Activated naive CD8-positive, alpha-beta T cell treated with anti-CD3 and anti-CD28 coated beads, Interleukin-2, amount 50 U/mL, for 24 hours (primary cell): ENCODE measurements at regions not wholly inside any gene's neighbourhood (a gene's known extent, or its start where the extent isn't known, plus 50 kb on each side); places are given as distances from the start of the nearest gene placed in this dataset.

ENCODE experiments used
- ATAC-seq: fragments of 150-1000 bp; cut with Tn5 transposase; one replicate; pipeline ENCODE4 v1.10.0; 2021
- DNase-seq: peaks from one replicate; pipeline ENCODE4 v3.0.0; 2021
- H3K27ac Mint-ChIP-seq: one replicate; pipeline ENCODE4 v1.8.0; 2021; ENCODE audit warnings: mild to moderate bottlenecking, mixed read lengths
- H3K27me3 Mint-ChIP-seq: one replicate; pipeline ENCODE4 v1.8.0; 2021; ENCODE audit warnings: mixed read lengths
- H3K36me3 Mint-ChIP-seq: one replicate; pipeline ENCODE4 v1.8.0; 2021; ENCODE audit warnings: low read depth, mixed read lengths
- H3K4me1 Mint-ChIP-seq: one replicate; pipeline ENCODE4 v1.8.0; 2021; ENCODE audit warnings: mixed read lengths
- H3K4me3 Mint-ChIP-seq: one replicate; pipeline ENCODE4 v1.8.0; 2021; ENCODE audit warnings: mild to moderate bottlenecking, moderate library complexity, mixed read lengths
- H3K9me3 Mint-ChIP-seq: one replicate; pipeline ENCODE4 v1.8.0; 2021; ENCODE audit warnings: mixed read lengths

GRCh38 chr21:28152732-28153131, 839.9 kb downstream of the LTN1 start:
- ATAC-seq (no peak), DNase-seq (no peak)
- Mint-ChIP-seq H3K9me3 (no peaks in the 10 kb centered on the region), H3K27me3 (no peaks in the 10 kb centered on the region), H3K36me3 (no peaks in the 10 kb centered on the region), H3K4me1 (no peaks in the 10 kb centered on the region), H3K4me3 (no peak overlapping the region), H3K27ac (no peak overlapping the region)

GRCh38 chr21:28151758-28152157, 840.9 kb downstream of the LTN1 start:
- DNase-seq: no peak
- Mint-ChIP-seq H3K4me3 (no peak overlapping the region), H3K9me3 (no peaks in the 10 kb centered on the region), H3K4me1 (no peaks in the 10 kb centered on the region), H3K36me3 (no peaks in the 10 kb centered on the region), H3K27me3 (no peaks in the 10 kb centered on the region), H3K27ac (no peak overlapping the region)
- no peak for ATAC-seq

- Mint-ChIP-seq H3K9me3 (no peaks in the 10 kb centered on the region), H3K27me3 (no peaks in the 10 kb centered on the region), H3K27ac (no peak overlapping the region), H3K4me3 (no peak overlapping the region), H3K36me3 (no peaks in the 10 kb centered on the region), H3K4me1 (no peaks in the 10 kb centered on the region)
- DNase-seq (no peak), ATAC-seq (no peak)
Measured at GRCh38 chr21:28150778-28151177, 841.9 kb downstream of the LTN1 start.

GRCh38 chr21:28148400-28149064, 844.1 kb downstream of the LTN1 start:
- Mint-ChIP-seq H3K9me3 (no peaks in the 10 kb centered on the region), H3K4me3 (no peak overlapping the region), H3K27me3 (no peaks in the 10 kb centered on the region), H3K4me1 (no peaks in the 10 kb centered on the region), H3K36me3 (no peaks in the 10 kb centered on the region), H3K27ac (no peak overlapping the region)
- no peak for DNase-seq
- no peak for ATAC-seq

- no peak for ATAC-seq
- Mint-ChIP-seq H3K4me3 (no peak overlapping the region), H3K4me1 (no peaks in the 10 kb centered on the region), H3K9me3 (peaks cover 4% of the 10 kb centered on the region), H3K27ac (no peak overlapping the region), H3K27me3 (no peaks in the 10 kb centered on the region), H3K36me3 (no peaks in the 10 kb centered on the region)
- DNase-seq: no peak
Measured at GRCh38 chr21:28144653-28145052, 848.0 kb downstream of the LTN1 start.

GRCh38 chr21:28144089-28144488, 848.6 kb downstream of the LTN1 start:
- Mint-ChIP-seq H3K4me3 (no peak overlapping the region), H3K9me3 (peaks cover 4% of the 10 kb centered on the region), H3K36me3 (no peaks in the 10 kb centered on the region), H3K27me3 (no peaks in the 10 kb centered on the region), H3K4me1 (no peaks in the 10 kb centered on the region), H3K27ac (no peak overlapping the region)
- DNase-seq: no peak
- no peak for ATAC-seq

- Mint-ChIP-seq H3K27me3 (no peaks in the 10 kb centered on the region), H3K4me1 (no peaks in the 10 kb centered on the region), H3K9me3 (peaks cover 4% of the 10 kb centered on the region), H3K27ac (no peak overlapping the region), H3K36me3 (no peaks in the 10 kb centered on the region), H3K4me3 (no peak overlapping the region)
- DNase-seq (no peak), ATAC-seq (no peak)
Measured at GRCh38 chr21:28142697-28143096, 850.0 kb downstream of the LTN1 start.

GRCh38 chr21:28138272-28138671, 854.4 kb downstream of the LTN1 start:
- Mint-ChIP-seq H3K4me1 (no peaks in the 10 kb centered on the region), H3K4me3 (no peak overlapping the region), H3K27ac (no peak overlapping the region), H3K9me3 (peaks cover 4% of the 10 kb centered on the region), H3K36me3 (no peaks in the 10 kb centered on the region), H3K27me3 (no peaks in the 10 kb centered on the region)
- ATAC-seq (no peak), DNase-seq (no peak)

- no peak for ATAC-seq
- no peak overlapping the region for H3K4me3 Mint-ChIP-seq
Measured at GRCh38 chr21:28136656-28137255, 855.9 kb downstream of the LTN1 start.

GRCh38 chr21:28135646-28136045, 857.0 kb downstream of the LTN1 start:
- Mint-ChIP-seq H3K27ac (no peak overlapping the region), H3K36me3 (no peaks in the 10 kb centered on the region), H3K27me3 (no peaks in the 10 kb centered on the region), H3K4me3 (no peak overlapping the region), H3K9me3 (peaks cover 9% of the 10 kb centered on the region), H3K4me1 (no peaks in the 10 kb centered on the region)
- no peak for ATAC-seq
- no peak for DNase-seq

More at GRCh38 chr21:28136656-28137255, 855.9 kb downstream of the LTN1 start:
- Mint-ChIP-seq H3K36me3 (no peaks in the 10 kb centered on the region), H3K9me3 (peaks cover 4% of the 10 kb centered on the region), H3K27me3 (no peaks in the 10 kb centered on the region), H3K27ac (no peak overlapping the region), H3K4me1 (no peaks in the 10 kb centered on the region)
- DNase-seq: no peak

GRCh38 chr21:28133116-28133515, 859.6 kb downstream of the LTN1 start:
- Mint-ChIP-seq H3K4me1 (no peaks in the 10 kb centered on the region), H3K36me3 (no peaks in the 10 kb centered on the region), H3K9me3 (peaks cover 9% of the 10 kb centered on the region), H3K27ac (no peak overlapping the region), H3K4me3 (no peak overlapping the region), H3K27me3 (no peaks in the 10 kb centered on the region)
- ATAC-seq (no peak), DNase-seq (no peak)

GRCh38 chr21:28132713-28133112, 860.0 kb downstream of the LTN1 start:
- no peaks in the 10 kb centered on the region for H3K36me3 Mint-ChIP-seq
- DNase-seq (no peak), ATAC-seq (no peak)
- no peak overlapping the region for H3K27ac Mint-ChIP-seq
- H3K4me1 Mint-ChIP-seq: no peaks in the 10 kb centered on the region
- H3K27me3 Mint-ChIP-seq: no peaks in the 10 kb centered on the region
- H3K9me3 Mint-ChIP-seq: peaks cover 9% of the 10 kb centered on the region
- H3K4me3 Mint-ChIP-seq: no peak overlapping the region

GRCh38 chr21:28127175-28127785, 865.4 kb downstream of the LTN1 start:
- H3K4me3 Mint-ChIP-seq: no peak overlapping the region
- DNase-seq: no peak
- H3K4me1 Mint-ChIP-seq: no peaks in the 10 kb centered on the region
- H3K9me3 Mint-ChIP-seq: peaks cover 9% of the 10 kb centered on the region
- H3K27me3 Mint-ChIP-seq: peaks cover 2% of the 10 kb centered on the region
- H3K36me3 Mint-ChIP-seq: no peaks in the 10 kb centered on the region
- ATAC-seq: no peak
- H3K27ac Mint-ChIP-seq: no peak overlapping the region

GRCh38 chr21:28126521-28127174, 866.0 kb downstream of the LTN1 start:
- no peak overlapping the region for H3K4me3 Mint-ChIP-seq
- ATAC-seq (no peak), DNase-seq (no peak)
- H3K27ac Mint-ChIP-seq: no peak overlapping the region
- peaks cover 2% of the 10 kb centered on the region for H3K27me3 Mint-ChIP-seq
- H3K36me3 Mint-ChIP-seq: no peaks in the 10 kb centered on the region
- no peaks in the 10 kb centered on the region for H3K4me1 Mint-ChIP-seq
- peaks cover 4% of the 10 kb centered on the region for H3K9me3 Mint-ChIP-seq

- Mint-ChIP-seq H3K4me3 (no peak overlapping the region), H3K9me3 (peaks cover 3% of the 10 kb centered on the region), H3K4me1 (no peaks in the 10 kb centered on the region), H3K27ac (no peak overlapping the region), H3K36me3 (no peaks in the 10 kb centered on the region), H3K27me3 (peaks cover 2% of the 10 kb centered on the region)
- DNase-seq (no peak), ATAC-seq (no peak)
Measured at GRCh38 chr21:28124541-28124940, 868.1 kb downstream of the LTN1 start.
